Motor neuron (in vitro differentiated cells): ENCODE measurements at regions not wholly inside any gene's neighbourhood (a gene's known extent, or its start where the extent isn't known, plus 50 kb on each side); places are given as distances from the start of the nearest gene placed in this dataset.

ENCODE experiments used
- ATAC-seq, 8 experiments: fragments of 200-7000 bp; cut with Tn5 transposase; replicated peaks in 6 of 8; 2 replicates each; pipeline ENCODE4 v1.8.0; 2021; ENCODE audit warnings: mild to moderate bottlenecking in 8 of 8, moderate library complexity in 8 of 8
- H3K27ac ChIP-seq, 2 donors: fragments of 250-450 bp; sonication (Bioruptor Pico); 2 replicates each; pipeline ENCODE4 v1.9.0; 2021; ENCODE audit warnings: antibody characterized with exemption in 2 of 2, mild to moderate bottlenecking in 2 of 2, moderate library complexity in 1 of 2
- H3K4me1 ChIP-seq, 2 donors: fragments of 250-450 bp; sonication (Bioruptor Pico); replicated peaks in 1 of 2; 2 replicates each; pipeline ENCODE4 v1.6.1; 2021; ENCODE audit warnings: antibody characterized with exemption in 2 of 2, mild to moderate bottlenecking in 2 of 2, moderate library complexity in 1 of 2
- H3K4me3 ChIP-seq, 5 donors: fragments of 250-450 bp; sonication (Bioruptor Pico); 2 replicates each; pipeline ENCODE4 v1.9.0; 2021; ENCODE audit warnings: antibody characterized with exemption in 5 of 5, mild to moderate bottlenecking in 5 of 5, moderate library complexity in 4 of 5
- WGBS, 10 experiments: fragments of 450-650 bp; shearing (Covaris generic); methylation state at CpG; one replicate each; pipeline ENCODE4 v1.0.0; 2022; 5-methylcytosine and 5-hydroxymethylcytosine counted together
- in situ Hi-C, 9 experiments: fragments of 400-800 bp; cut with MboI; loops; one replicate each; pipeline ENCODE4 v1.15.0; 2021; ENCODE audit warnings: low sequenced_read_pairs in 9 of 9, low pct_unique_long_range_greater_than_20kb in 2 of 9; ENCODE audit not compliant: unreplicated experiment in 9 of 9

DNA sequence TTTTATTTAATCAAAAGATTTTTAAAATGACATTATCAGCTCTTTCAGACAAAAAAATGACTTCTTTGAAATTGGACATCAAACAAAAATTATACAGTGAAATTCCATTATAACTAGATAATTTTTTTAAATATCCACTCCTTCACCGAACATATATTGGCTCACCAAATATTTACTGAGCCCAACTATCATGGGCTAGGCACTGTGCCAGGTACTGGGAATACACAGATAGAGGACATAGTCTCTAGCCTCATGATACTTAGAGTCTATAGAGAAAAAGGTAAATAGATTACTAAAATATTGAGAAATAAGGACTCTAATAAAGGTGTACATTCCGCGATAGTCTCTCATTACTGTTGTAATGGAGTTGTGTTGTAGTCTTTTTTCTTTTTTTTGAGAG is 219.9 kb downstream of the SEC23A start:
- no peak for ATAC-seq
- Histone ChIP-seq H3K4me1 (no peaks in the 10 kb centered on the region), H3K27ac (no peak overlapping the region), H3K4me3 (no peak overlapping the region)
- in situ Hi-C loops, result loop anchor here in 1 of 9 experiments (25.0 kb wide), 1 partner anchor 129 kb away; no protein-coding TSS in a partner anchor
- WGBS, 10 experiments, result 50 to 100% (median 95%) methylated on average over 1 to 3 of the region's 3 CpGs; no CpG with 5 or more reads in 2 of the 10 experiments

DNA sequence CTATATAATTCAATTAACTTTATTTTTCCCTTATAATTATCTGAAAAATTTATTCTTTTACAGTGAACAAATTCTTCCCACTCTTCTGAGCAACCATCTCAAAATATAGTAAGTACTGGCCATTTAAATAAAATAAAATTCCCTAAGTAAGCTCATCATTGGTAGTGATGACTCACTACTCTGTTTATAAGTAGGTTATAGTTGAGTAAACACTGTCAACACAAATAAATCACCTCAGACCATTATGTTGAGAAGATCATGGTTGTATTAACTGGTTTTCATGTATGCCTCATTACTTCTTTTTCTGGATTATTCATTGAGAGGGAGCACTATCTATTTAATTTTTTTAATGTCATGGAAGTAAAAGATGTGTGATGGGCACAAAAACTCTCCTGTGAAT is 220.5 kb downstream of the SEC23A start:
- no peak for ATAC-seq
- in situ Hi-C loops, result loop anchor here in 1 of 9 experiments (25.0 kb wide), 1 partner anchor 130 kb away; no protein-coding TSS in a partner anchor
- H3K4me3 ChIP-seq, result no peak overlapping the region
- no peaks in the 10 kb centered on the region for H3K4me1 ChIP-seq
- no peak overlapping the region for H3K27ac ChIP-seq

DNA sequence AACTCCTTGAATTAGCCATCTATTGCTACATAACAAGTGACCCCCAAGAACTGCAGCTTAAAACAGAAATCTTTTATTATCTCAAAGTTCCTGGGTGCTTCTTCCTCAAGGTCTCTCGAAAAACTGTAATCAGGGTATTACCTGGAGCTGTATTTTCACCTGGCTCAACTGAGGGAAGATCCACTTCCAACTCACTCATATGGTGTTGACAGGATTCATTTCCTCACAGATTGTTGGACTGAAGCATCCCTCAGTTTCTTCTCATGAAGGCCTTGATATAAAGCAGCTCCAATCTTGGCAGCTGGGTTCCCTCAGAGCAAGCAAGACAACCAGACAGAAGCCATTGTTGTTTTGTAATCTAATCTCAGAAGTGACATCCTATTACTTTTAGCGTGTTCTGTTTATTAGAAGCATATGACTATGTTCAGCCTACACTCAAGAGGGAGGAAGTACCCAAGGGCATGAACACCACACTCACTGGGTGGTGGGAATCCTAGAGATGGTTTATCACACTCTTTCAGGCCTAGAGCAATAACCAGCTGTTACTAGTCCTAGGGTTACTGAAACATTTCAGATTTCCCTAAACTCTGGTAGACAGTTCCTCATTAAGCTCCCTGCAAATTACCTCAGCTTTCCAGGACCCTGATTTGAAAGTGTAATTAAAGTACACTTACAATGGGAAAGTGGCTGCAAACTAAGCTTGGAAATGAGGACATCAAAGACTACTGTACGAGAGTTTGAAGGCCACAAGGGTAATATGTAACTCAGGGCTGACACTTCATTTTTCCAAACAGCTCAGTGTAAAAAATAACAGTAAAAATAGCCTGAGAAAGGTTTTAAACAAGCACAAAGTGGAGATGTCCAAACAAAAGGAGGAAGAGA is 222.2 kb downstream of the SEC23A start:
- H3K4me1 ChIP-seq, result no peaks in the 10 kb centered on the region
- 13 to 100% (median 70%) methylated on average over 1 to 3 of the region's 3 CpGs for WGBS, 10 experiments
- no peak for ATAC-seq
- H3K27ac ChIP-seq, result no peak overlapping the region
- in situ Hi-C loops, result loop anchor here in 1 of 9 experiments (25.0 kb wide), 1 partner anchor 131 kb away; no protein-coding TSS in a partner anchor
- no peak overlapping the region for H3K4me3 ChIP-seq

DNA sequence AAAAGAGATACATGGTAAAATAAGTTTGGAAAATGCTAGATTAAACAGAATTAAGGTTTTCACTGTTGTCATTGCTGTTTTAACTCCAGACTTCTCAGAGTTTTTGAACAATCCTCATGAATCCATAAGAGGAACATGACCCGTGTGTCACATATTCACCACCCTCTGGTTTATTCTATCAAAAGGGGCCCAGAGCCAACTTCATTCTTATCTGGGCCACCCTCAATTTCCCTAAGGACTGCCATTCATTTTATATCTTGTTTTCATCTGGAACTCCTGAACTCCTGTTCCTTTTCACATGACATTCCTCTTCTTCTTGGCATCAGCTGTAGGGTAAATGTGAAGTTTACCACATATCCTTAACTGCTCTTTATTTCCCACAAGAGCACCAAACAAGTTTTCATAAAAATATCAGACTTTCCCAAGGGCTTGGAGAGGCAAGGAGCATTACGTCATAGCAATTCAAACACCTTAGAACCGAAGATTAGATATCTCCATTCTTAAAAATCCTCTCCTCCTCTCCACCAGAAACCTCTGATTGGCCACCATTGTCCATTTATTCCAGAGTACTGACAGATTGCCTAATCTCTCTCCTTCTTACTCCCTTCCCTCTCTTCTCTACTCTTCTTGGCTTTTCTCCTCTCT is 225.2 kb downstream of the SEC23A start:
- WGBS, 10 experiments, result 0 to 100% (median 68%) methylated on average over 1 to 3 of the region's 3 CpGs
- ATAC-seq, result no peak
- H3K4me3 ChIP-seq, result no peak overlapping the region
- H3K27ac ChIP-seq, result no peak overlapping the region
- no peaks in the 10 kb centered on the region for H3K4me1 ChIP-seq
- in situ Hi-C loops, result loop anchor here in 1 of 9 experiments (25.0 kb wide), 1 partner anchor 134 kb away; no protein-coding TSS in a partner anchor

DNA sequence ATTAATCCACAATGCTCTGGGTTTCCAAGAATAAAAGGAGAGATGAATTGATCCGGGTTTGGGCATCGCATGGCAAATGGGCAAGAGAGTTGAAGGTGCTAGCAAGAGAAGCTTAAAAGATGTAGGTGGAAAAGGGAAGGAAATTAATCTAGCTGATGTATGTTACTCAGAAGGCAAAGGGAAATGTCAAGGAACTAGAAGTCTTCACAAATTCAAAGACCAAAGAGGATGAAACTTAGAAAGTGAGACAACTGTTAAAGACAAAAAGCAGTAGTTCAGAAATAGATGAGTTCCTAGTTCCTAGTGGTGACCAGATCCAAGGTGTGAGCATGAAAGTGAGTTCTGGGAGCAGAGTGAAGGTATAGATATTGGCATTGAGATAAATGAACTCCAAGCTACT is 228.3 kb downstream of the SEC23A start:
- in situ Hi-C loops, result loop anchor here in 3 of 9 experiments (25.0 kb wide), 2 partner anchors 138 to 962 kb away; no protein-coding TSS in a partner anchor
- H3K4me1 ChIP-seq, result peaks cover 0 to 9% of the 10 kb centered on the region in 2 donors
- no peak overlapping the region for H3K27ac ChIP-seq
- no peak for ATAC-seq
- 44 to 95% (median 79%) methylated on average over 2 of the region's 2 CpGs; no CpG with 5 or more reads in 1 of the 10 experiments for WGBS, 10 experiments
- H3K4me3 ChIP-seq, result no peak overlapping the region

DNA sequence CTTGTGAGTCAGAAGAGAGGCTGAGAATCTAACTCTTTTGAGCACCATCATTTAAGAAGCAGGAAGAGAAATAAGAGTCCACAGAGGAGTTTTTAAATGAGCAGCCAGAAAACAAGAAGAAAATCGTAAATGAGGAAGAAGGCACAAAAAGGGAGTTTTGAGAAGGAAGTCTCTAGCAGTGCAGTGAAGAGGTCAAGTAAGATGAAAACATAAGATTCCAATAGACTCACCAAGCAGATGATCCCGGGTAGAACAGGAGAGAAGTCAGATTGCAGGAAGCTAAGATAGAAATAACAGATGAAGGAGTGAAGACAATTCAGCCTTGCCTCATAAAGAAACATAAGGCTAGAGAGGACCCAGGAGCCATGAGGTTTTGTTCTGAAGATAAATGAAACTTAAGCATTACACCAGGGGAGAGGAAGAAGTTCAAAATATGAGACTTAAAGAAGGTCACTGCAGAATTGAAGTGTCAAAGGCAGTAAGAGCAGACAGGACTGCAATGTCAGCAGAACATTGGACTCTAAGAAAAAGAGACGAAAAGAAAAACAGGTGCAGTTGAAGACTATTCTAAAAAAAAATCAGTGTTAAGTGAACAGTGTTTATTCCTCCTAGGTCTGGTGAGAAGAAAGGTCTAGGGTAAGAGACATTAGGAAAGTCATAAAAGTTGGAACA is 229.0 kb downstream of the SEC23A start:
- no peak overlapping the region for H3K4me3 ChIP-seq
- in situ Hi-C loops, result loop anchor here in 2 of 9 experiments (25.0 kb wide), 1 partner anchor 962 kb away; no protein-coding TSS in a partner anchor
- no peak overlapping the region for H3K27ac ChIP-seq
- ATAC-seq, result no peak
- WGBS, 10 experiments, result 30 to 91% (median 82%) methylated on average over 2 to 3 of the region's 3 CpGs
- peaks cover 0 to 9% of the 10 kb centered on the region in 2 donors for H3K4me1 ChIP-seq

DNA sequence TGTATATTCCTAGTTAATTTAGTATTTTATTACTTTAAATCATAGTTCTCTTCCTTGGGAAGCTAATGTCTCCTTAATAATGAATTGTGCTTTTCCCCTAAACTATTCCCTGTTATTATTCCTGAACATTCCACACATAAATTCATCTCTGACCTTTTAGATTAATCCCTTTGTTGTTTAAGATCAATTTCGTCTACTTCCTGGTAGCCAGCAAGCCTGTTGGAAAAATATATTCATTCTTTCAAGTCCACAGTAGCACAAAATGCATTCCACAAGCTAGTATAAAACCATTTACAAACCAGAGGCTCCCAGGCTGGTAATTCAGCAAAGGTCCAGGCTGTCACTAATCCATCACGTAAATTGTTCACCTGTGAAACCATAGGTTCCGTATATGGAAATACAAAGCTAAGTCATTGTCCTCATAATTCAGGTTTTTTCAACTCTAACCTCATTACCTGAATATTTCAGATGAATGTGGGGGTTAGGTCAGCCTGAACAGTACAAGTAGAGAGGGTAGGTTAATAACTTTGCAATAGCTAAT is 232.7 kb downstream of the SEC23A start:
- Histone ChIP-seq H3K27ac (no peak overlapping the region), H3K4me1 (peaks cover 0 to 12% of the 10 kb centered on the region in 2 donors), H3K4me3 (no peak overlapping the region)
- in situ Hi-C loops, result loop anchor here in 2 of 9 experiments (25.0 kb wide), 1 partner anchor 958 kb away; no protein-coding TSS in a partner anchor
- WGBS, 10 experiments, result 68 to 88% (median 80%) methylated on average over 2 to 3 of the region's 3 CpGs; no CpG with 5 or more reads in 1 of the 10 experiments
- peak in 1 of 8 experiments; percentile 48 for ATAC-seq

DNA sequence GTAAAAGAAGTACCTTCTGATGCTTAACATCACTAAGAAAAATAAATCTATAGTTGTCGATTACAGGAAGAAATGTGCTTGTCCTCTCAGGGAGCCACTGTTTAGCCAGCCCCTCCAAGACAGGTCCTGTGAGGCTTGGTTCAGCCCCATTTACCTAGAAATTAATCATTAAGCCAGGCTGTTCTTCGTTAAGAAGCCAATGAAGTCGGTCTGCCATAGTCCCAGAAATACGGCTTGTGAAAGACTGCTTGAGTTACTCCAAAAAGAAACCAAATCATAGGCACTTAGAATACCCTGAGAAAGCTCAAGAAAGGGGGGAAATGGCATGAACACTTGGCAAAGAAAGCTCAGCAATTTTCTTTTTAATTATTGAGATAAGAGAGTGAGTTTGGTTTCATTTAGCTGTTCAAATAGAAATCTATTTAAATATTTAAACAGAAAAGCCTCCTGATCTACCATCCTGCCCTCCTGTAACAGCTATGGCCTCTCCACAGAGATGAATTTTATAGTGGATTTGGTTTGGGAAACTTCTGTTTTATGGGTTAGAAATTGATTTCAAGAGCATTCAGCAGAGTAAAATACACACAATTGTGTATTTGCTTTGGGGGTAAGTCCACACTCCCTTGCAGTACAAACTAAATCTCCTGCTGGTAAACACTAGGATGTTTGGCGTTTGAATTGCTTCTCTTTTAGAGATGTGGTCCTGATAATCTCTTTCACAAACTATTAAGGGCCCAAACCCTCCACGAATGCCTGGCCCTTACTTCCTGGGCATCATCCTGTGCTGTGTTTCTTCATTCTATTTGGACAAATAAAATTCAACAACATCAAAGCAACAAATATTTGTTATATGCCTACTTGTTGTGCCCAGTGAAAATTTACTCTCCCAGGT is 234.4 kb downstream of the SEC23A start:
- Histone ChIP-seq H3K4me1 (peaks cover 0 to 12% of the 10 kb centered on the region in 2 donors), H3K4me3 (no peak overlapping the region), H3K27ac (no peak overlapping the region)
- WGBS, 10 experiments, result 31 to 78% (median 50%) methylated on average over 3 to 6 of the region's 6 CpGs; no CpG with 5 or more reads in 1 of the 10 experiments
- ATAC-seq, result peak in 1 of 8 experiments; percentile 20
- in situ Hi-C loops, result loop anchor here in 4 of 9 experiments (10.0 to 25.0 kb wide), 3 partner anchors 134 to 956 kb away; no protein-coding TSS in a partner anchor

DNA sequence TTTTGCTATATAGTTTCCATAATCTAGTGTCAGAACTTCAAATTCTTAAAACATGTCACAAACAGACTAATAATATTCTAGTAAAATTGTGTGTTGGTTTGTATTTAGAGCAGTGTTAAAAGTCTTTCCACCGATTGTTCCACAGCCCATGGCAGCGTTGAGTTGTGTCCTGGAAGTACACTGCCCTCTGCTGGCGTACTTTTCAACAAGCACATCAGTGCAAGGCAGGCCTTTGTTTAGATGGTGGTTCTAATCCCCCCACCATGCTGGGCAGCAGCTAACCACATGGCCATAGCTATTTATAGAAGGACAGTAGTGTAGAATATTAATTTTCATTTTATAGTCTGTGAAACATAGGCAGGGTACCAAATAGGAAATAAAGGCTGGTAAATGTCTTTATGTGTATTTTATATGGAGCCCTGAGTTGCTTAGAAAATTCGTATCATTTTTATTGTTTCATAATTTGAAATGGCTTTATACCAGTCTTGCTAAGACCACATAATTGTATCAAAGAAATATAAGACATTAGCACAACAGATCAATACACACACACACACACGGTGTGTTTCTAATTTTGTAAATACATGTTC is 235.4 kb downstream of the SEC23A start:
- Histone ChIP-seq H3K27ac (no peak overlapping the region), H3K4me1 (peaks cover 0 to 12% of the 10 kb centered on the region in 2 donors), H3K4me3 (no peak overlapping the region)
- 39 to 100% (median 47%) methylated on average over 1 to 4 of the region's 5 CpGs; no CpG with 5 or more reads in 1 of the 10 experiments for WGBS, 10 experiments
- peak; percentile 87 to 98 (median 96) for ATAC-seq
- in situ Hi-C loops, result loop anchor here in 4 of 9 experiments (10.0 to 25.0 kb wide), 3 partner anchors 133 to 955 kb away; no protein-coding TSS in a partner anchor

DNA sequence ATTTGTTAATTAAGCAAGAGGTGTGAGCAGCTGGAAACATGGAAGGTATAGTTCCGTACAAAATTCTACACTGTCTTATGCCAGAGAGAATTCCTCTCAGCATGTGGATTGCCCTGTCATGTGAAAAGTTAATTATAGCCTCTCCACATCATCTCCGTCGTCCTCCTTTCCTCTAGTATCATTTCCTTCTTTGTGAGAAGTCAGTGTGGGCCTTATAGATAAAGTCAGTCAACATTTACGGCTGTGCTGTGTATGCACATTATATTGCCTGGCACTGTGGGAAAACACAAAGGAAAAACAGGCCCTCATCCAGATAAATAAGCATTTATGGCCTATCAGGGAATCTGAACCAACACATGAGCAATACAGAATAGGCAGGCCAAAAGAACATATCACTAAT is 236.6 kb downstream of the SEC23A start:
- 20 to 92% (median 77%) methylated on average over 1 to 4 of the region's 4 CpGs; no CpG with 5 or more reads in 2 of the 10 experiments for WGBS, 10 experiments
- ATAC-seq, result no peak
- Histone ChIP-seq H3K4me1 (peaks cover 0 to 12% of the 10 kb centered on the region in 2 donors), H3K27ac (no peak overlapping the region), H3K4me3 (no peak overlapping the region)
- in situ Hi-C loops, result loop anchor here in 4 of 9 experiments (10.0 to 25.0 kb wide), 3 partner anchors 132 to 954 kb away; no protein-coding TSS in a partner anchor

DNA sequence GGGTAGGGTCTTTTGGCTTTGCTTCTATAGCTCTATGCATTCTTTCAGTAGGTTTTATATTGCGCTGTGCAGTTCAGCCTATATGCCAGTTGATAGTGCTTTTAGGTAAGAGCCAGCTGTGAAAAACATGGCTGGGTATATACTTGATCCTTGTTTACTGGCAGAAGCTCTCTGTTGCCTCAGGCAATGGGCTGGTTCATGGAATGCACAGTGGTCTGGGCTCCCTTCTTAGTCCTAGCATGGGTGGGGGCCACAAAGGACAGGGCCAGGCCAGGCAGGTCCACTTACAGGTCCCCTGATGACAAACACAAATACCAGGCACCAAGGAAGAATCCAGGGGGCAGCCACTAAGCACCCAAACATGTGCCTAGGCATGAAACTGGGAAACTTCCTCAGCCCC is 240.7 kb downstream of the SEC23A start:
- Histone ChIP-seq H3K4me1 (no peaks in the 10 kb centered on the region), H3K27ac (no peak overlapping the region), H3K4me3 (no peak overlapping the region)
- in situ Hi-C loops, result loop anchor here in 4 of 9 experiments (10.0 to 25.0 kb wide), 3 partner anchors 128 to 950 kb away; no protein-coding TSS in a partner anchor
- 50 to 100% (median 100%) methylated on average over 1 of the region's 1 CpG; no CpG with 5 or more reads in 4 of the 10 experiments for WGBS, 10 experiments
- peak in 3 of 8 experiments; percentile 45 to 59 (median 53) for ATAC-seq
